GM23338 (cell line): ENCODE measurements at regions not wholly inside any gene's neighbourhood (a gene's known extent, or its start where the extent isn't known, plus 50 kb on each side); places are given as distances from the start of the nearest gene placed in this dataset.

Experiments used
- ATAC-seq: fragments of 200-7000 bp; cut with Tn5 transposase; 3 replicates; pipeline ENCODE4 v1.9.1; 2020
- DNase-seq: peaks from one replicate; pipeline ENCODE4 v3.0.0-alpha.2; 2015; ENCODE audit warnings: low spot score
- H2AFZ ChIP-seq: fragments of 200-600 bp; sonication (generic); 2 replicates; pipeline ENCODE4 v1.8.0; 2016; ENCODE audit warnings: antibody characterized with exemption, mild to moderate bottlenecking, moderate library complexity
- H3F3A ChIP-seq: fragments of 200-600 bp; sonication (generic); replicated peaks from 2 replicates; pipeline ENCODE4 v1.8.0; 2017; ENCODE audit warnings: antibody characterized with exemption, mixed run types, low read depth
- H3K27ac ChIP-seq: fragments of 200-600 bp; sonication (generic); 2 replicates; pipeline ENCODE4 v1.6.1; 2016; ENCODE audit warnings: low read depth
- H3K27me3 ChIP-seq: fragments of 200-600 bp; sonication (generic); 2 replicates; pipeline ENCODE4 v1.8.0; 2016; ENCODE audit warnings: mild to moderate bottlenecking, mixed run types, moderate library complexity; ENCODE audit not compliant: insufficient read depth
- H3K36me3 ChIP-seq: fragments of 200-600 bp; sonication (generic); 2 replicates; pipeline ENCODE4 v1.8.0; 2016; ENCODE audit warnings: mild to moderate bottlenecking; ENCODE audit not compliant: insufficient read depth
- H3K4me1 ChIP-seq: fragments of 200-600 bp; sonication (generic); 2 replicates; pipeline ENCODE4 v1.8.0; 2016; ENCODE audit warnings: mild to moderate bottlenecking, moderate library complexity; ENCODE audit not compliant: insufficient read depth
- H3K4me2 ChIP-seq: fragments of 200-600 bp; sonication (generic); 2 replicates; pipeline ENCODE4 v1.7.1; 2017; ENCODE audit warnings: mixed run types
- H3K4me3 ChIP-seq: fragments of 200-600 bp; sonication (generic); 2 replicates; pipeline ENCODE4 v1.6.1; 2016; ENCODE audit warnings: mixed run types
- H3K79me2 ChIP-seq: fragments of 200-600 bp; sonication (generic); replicated peaks from 2 replicates; pipeline ENCODE4 v1.8.0; 2017; ENCODE audit warnings: mild to moderate bottlenecking; ENCODE audit not compliant: insufficient read depth
- H3K9me2 ChIP-seq: fragments of 200-600 bp; sonication (generic); 2 replicates; pipeline ENCODE4 v1.8.0; 2017; ENCODE audit not compliant: insufficient read depth
- H4K20me1 ChIP-seq: fragments of 200-600 bp; sonication (generic); replicated peaks from 2 replicates; pipeline ENCODE4 v1.8.0; 2017; ENCODE audit warnings: mild to moderate bottlenecking; ENCODE audit not compliant: insufficient read depth
- H3K27ac Mint-ChIP-seq: 2 replicates; pipeline ENCODE4 v1.8.0; 2020; ENCODE audit warnings: inconsistent platforms, mild to moderate bottlenecking, moderate library complexity, mixed read lengths
- H3K27me3 Mint-ChIP-seq: 3 replicates; pipeline ENCODE4 v1.8.0; 2022; ENCODE audit warnings: low read depth, mild to moderate bottlenecking, moderate library complexity, mixed read lengths, inconsistent platforms; ENCODE audit not compliant: insufficient read depth, poor library complexity
- H3K36me3 Mint-ChIP-seq: 3 replicates; pipeline ENCODE4 v1.8.0; 2021; ENCODE audit warnings: low read depth, mild to moderate bottlenecking, inconsistent platforms, moderate library complexity, mixed read lengths
- H3K4me1 Mint-ChIP-seq: 3 replicates; pipeline ENCODE4 v1.8.0; 2020; ENCODE audit warnings: mild to moderate bottlenecking, inconsistent platforms, mixed read lengths
- H3K4me3 Mint-ChIP-seq: 3 replicates; pipeline ENCODE4 v1.8.0; 2021; ENCODE audit warnings: moderate library complexity, mild to moderate bottlenecking, inconsistent platforms, mixed read lengths
- H3K9me3 Mint-ChIP-seq: 3 replicates; pipeline ENCODE4 v1.8.0; 2020; ENCODE audit warnings: moderate library complexity, mild to moderate bottlenecking, inconsistent platforms, mixed read lengths
- CREB1 ChIP-seq: fragments of 250-450 bp; sonication (Bioruptor Pico); IDR thresholded peaks from 2 replicates; pipeline ENCODE4 v1.5.0; 2020; ENCODE audit warnings: low read depth, mild to moderate bottlenecking, moderate library complexity
- ETS1 ChIP-seq: IDR thresholded peaks from 2 replicates; pipeline ENCODE4 v1.6.1; 2016; ENCODE audit warnings: antibody characterized with exemption
- EZH2 ChIP-seq: fragments of 200-600 bp; sonication (generic); IDR thresholded peaks from one replicate; pipeline ENCODE4 v1.8.0; 2017; ENCODE audit warnings: antibody characterized with exemption, mild to moderate bottlenecking, low read depth; ENCODE audit not compliant: unreplicated experiment
- EZH2phosphoT487 ChIP-seq: fragments of 200-600 bp; sonication (generic); IDR thresholded peaks from one replicate; pipeline ENCODE4 v1.8.1; 2018; ENCODE audit warnings: antibody characterized with exemption; ENCODE audit not compliant: unreplicated experiment
- JUNB ChIP-seq: IDR thresholded peaks from one replicate; pipeline ENCODE4 v1.6.1; 2016; ENCODE audit warnings: antibody characterized with exemption; ENCODE audit not compliant: unreplicated experiment
- NANOG ChIP-seq: IDR thresholded peaks from 2 replicates; pipeline ENCODE4 v1.6.1; 2016; ENCODE audit warnings: antibody characterized with exemption, borderline replicate concordance
- POLR2AphosphoS5 ChIP-seq: IDR thresholded peaks from 2 replicates; pipeline ENCODE4 v1.6.1; 2016; ENCODE audit warnings: antibody characterized with exemption, low read depth
- REST ChIP-seq: IDR thresholded peaks from one replicate; pipeline ENCODE4 v1.6.1; 2018; ENCODE audit warnings: antibody characterized with exemption; ENCODE audit not compliant: unreplicated experiment
- ZNF331 ChIP-seq: fragments of 250-450 bp; sonication (Bioruptor Pico); IDR thresholded peaks from 2 replicates; pipeline ENCODE4 v1.5.0; 2020; ENCODE audit warnings: low read depth, mild to moderate bottlenecking, moderate library complexity
- TF ChIP-seq, protein P1 (sequence below), 2 experiments: fragments of 200-600 bp in 1 of 2; sonication (generic) in 1 of 2; conservative IDR thresholded peaks; 2 replicates each; pipeline versions ENCODE4 v1.5.1 to v1.6.1; 2016 to 2017; ENCODE audit warnings: antibody characterized with exemption in 2 of 2, low read depth in 2 of 2, mild to moderate bottlenecking in 2 of 2, moderate library complexity in 1 of 2

DNA sequence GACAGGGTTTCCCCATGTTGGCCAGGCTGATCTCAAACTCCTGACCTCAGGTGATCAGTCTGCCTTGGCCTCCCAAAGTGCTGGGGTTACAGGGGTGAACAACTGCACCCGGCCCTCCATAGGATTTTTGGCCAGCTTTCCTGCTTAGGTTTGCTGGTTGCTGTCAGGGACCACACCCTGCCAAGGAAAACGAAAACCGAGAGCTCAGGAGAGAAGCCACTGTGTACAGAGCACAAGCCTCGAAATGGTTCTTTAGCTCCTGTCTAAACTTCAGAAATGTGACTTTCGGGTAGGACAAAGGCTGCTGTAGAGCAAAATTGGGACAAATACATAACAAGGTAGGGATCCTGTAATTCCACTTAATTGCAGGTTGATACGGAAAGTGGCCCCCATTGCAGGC is 146.3 kb upstream of the ATP6AP2 start (continued):
- TF ChIP-seq ZNF331 (CRISPR knock-in tag), result no peak
- no peak for TF ChIP-seq ETS1
- no peak for TF ChIP-seq POLR2AphosphoS5
- no peak for TF ChIP-seq REST
- no peak for TF ChIP-seq CREB1 (CRISPR knock-in tag)
- TF ChIP-seq EZH2, result no peak
- TF ChIP-seq NANOG, result no peak
- TF ChIP-seq EZH2phosphoT487, result no peak
- TF ChIP-seq, protein P1, sequence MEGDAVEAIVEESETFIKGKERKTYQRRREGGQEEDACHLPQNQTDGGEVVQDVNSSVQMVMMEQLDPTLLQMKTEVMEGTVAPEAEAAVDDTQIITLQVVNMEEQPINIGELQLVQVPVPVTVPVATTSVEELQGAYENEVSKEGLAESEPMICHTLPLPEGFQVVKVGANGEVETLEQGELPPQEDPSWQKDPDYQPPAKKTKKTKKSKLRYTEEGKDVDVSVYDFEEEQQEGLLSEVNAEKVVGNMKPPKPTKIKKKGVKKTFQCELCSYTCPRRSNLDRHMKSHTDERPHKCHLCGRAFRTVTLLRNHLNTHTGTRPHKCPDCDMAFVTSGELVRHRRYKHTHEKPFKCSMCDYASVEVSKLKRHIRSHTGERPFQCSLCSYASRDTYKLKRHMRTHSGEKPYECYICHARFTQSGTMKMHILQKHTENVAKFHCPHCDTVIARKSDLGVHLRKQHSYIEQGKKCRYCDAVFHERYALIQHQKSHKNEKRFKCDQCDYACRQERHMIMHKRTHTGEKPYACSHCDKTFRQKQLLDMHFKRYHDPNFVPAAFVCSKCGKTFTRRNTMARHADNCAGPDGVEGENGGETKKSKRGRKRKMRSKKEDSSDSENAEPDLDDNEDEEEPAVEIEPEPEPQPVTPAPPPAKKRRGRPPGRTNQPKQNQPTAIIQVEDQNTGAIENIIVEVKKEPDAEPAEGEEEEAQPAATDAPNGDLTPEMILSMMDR (conservative IDR thresholded peaks at IDR 0.05; ENCODE audit: low read depth in 2 of 2), result no peak

- Histone ChIP-seq H3K9me2 (no peaks in the 10 kb centered on the region), H4K20me1 (no peaks in the 10 kb centered on the region), H3K27me3 (no peaks in the 10 kb centered on the region), H3K79me2 (no peaks in the 10 kb centered on the region), H3K27ac (no peak overlapping the region), H3K4me1 (no peaks in the 10 kb centered on the region), H3K36me3 (no peaks in the 10 kb centered on the region), H3K4me2 (no peak overlapping the region), H2AFZ (no peak overlapping the region), H3K4me3 (no peak overlapping the region), H3F3A (no peaks in the 10 kb centered on the region)
- Mint-ChIP-seq H3K4me3 (no peak overlapping the region), H3K36me3 (peaks cover 10% of the 10 kb centered on the region; the same call in 2 of the 3 replicates), H3K27me3 (peaks cover 8% of the 10 kb centered on the region), H3K4me1 (peaks cover 12% of the 10 kb centered on the region), H3K27ac (no peak overlapping the region), H3K9me3 (peaks cover 17% of the 10 kb centered on the region)
- DNase-seq (no peak), ATAC-seq (no peak)
- no peak for TF ChIP-seq ZNF331 (CRISPR knock-in tag)
- TF ChIP-seq POLR2AphosphoS5, result no peak
- TF ChIP-seq EZH2phosphoT487, result no peak
- TF ChIP-seq JUNB, result no peak
These were observed 147.6 kb upstream of the ATP6AP2 start for GRCh38 chrX:40433160-40433559.
